K562 (cell line): ENCODE measurements at regions not wholly inside any gene's neighbourhood (a gene's known extent, or its start where the extent isn't known, plus 50 kb on each side); places are given as distances from the start of the nearest gene placed in this dataset.

ENCODE experiments used
- CBX8 ChIP-seq: fragments of 200-600 bp; sonication (generic); IDR thresholded peaks from 2 replicates; pipeline ENCODE4 v1.6.1; 2012; ENCODE audit warnings: borderline replicate concordance, mixed run types, low read depth, mild to moderate bottlenecking, moderate library complexity, mixed read lengths, low read length, control low read depth, inconsistent platforms; ENCODE audit not compliant: poor library complexity, severe bottlenecking; ENCODE audit errors: extremely low read depth
- ZNF354B ChIP-seq: fragments of 250-450 bp; sonication (Bioruptor Pico); IDR thresholded peaks from 2 replicates; pipeline ENCODE4 v1.4.0; 2020
- ZNF644 ChIP-seq: fragments of 200-800 bp; sonication (Bioruptor generic); IDR thresholded peaks from 2 replicates; pipeline ENCODE4 v1.6.1; 2016; ENCODE audit warnings: low read depth, missing genetic modification characterization, missing compliant biosample characterization
- TF ChIP-seq, protein P1 (sequence below), 3 experiments: IDR thresholded peaks in 2 of 3; conservative IDR thresholded peaks in 1 of 3; 2 replicates each; pipeline ENCODE4 v1.5.1; 2011 to 2012; ENCODE audit warnings: low read length in 3 of 3, mild to moderate bottlenecking in 3 of 3, control low read depth in 2 of 3, improper control_type of control experiment in 1 of 3, inconsistent platforms in 1 of 3, low read depth in 1 of 3, mixed read lengths in 1 of 3, moderate library complexity in 1 of 3; ENCODE audit not compliant: insufficient read depth in 2 of 3

- TF ChIP-seq ZNF354B (CRISPR knock-in tag) (no peak), ZNF644 (no peak), CBX8 (no peak)
- TF ChIP-seq, protein P1, sequence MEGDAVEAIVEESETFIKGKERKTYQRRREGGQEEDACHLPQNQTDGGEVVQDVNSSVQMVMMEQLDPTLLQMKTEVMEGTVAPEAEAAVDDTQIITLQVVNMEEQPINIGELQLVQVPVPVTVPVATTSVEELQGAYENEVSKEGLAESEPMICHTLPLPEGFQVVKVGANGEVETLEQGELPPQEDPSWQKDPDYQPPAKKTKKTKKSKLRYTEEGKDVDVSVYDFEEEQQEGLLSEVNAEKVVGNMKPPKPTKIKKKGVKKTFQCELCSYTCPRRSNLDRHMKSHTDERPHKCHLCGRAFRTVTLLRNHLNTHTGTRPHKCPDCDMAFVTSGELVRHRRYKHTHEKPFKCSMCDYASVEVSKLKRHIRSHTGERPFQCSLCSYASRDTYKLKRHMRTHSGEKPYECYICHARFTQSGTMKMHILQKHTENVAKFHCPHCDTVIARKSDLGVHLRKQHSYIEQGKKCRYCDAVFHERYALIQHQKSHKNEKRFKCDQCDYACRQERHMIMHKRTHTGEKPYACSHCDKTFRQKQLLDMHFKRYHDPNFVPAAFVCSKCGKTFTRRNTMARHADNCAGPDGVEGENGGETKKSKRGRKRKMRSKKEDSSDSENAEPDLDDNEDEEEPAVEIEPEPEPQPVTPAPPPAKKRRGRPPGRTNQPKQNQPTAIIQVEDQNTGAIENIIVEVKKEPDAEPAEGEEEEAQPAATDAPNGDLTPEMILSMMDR (IDR thresholded peaks at IDR 0.05 in 2 of 3, conservative IDR thresholded peaks at IDR 0.05 in 1 of 3; ENCODE audit: insufficient read depth in 2 of 3, low read depth in 1 of 3, low read length in 3 of 3), result no peak
Measured at GRCh38 chr14:38038171-38038570, 169.5 kb upstream of the SSTR1 start.
